Hematopoietic multipotent progenitor cell treated with erythropoietin and hydrocortisone succinate and interleukin-3 and kit ligand, for 6 days (in vitro differentiated cells): ENCODE measurements at regions not wholly inside any gene's neighbourhood (a gene's known extent, or its start where the extent isn't known, plus 50 kb on each side); places are given as distances from the start of the nearest gene placed in this dataset.
"Not testable (repeated sequence)": the region's sequence is repeated elsewhere in the genome, so short reads cannot be mapped to it uniquely, and the experiment has no call there.

ENCODE experiments used
- DNase-seq: peaks from one replicate; pipeline ENCODE4 v3.0.0-alpha.2; 2015

DNA sequence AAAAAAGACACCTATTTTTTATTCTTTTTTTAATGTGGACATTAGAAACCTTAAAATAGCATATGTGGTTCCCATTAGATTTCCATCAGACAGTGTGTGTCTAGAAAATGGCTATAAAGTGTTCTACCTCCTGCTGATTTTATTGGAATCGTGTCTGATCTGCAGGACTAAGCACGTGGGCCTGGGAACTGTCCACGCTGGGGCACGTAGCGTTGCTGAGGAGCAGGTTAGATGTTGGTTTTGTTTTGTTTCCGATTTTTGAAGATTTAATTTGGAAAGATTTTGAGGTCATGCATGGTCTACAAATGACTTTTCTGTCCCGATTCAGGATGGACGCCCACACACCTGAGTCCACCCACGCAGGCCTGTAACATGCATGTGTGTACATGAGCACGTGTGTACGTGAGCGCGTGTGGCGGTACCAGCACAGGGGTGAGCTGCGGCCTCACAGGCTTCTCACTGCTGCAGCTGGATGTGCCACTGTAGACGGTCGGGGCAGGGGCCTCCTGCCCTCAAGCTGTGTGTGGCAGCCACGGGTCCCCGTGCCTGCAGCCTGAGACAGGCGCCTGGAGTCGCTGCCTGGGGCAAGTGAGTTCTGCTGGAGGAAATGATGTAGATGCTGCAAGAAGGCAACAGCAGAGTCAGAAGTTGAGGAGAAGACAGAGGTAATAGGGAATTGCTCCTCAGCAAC is 99.7 kb upstream of the CTDP1 start:
- no peak for DNase-seq

DNA sequence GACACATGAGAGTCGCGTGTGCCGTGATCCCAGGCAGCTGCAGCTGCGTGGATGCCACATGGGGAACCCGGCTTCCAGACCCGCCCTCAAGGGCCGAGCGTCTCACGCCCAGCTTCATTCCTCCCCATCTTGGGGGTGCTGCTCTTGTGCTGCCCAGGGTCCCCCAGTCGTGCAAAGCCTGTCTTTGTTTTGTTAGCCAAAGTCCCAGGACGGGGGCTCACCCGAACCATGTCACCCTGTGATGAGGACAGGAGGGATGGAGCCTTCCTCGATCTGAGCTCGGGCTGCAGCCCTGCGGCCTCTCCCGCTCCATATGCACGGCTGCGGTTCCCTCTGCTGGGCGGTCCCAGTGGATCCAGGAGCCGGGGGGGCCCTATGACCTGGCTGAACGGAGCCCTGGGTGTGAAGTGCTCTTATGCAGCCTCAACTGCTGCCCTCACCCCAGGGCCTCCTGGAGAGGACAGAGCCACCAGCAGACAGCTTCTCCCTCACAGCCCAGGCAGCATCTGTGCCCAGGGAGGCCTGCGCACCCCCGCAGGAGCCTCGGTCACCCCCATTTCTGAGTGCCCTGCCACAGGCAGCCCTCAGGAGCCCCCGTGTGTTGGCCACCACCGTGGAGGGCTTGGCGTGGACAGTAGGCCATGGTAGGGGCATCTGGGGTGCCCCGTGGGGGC is 99.0 kb upstream of the CTDP1 start:
- DNase-seq = no peak

DNA sequence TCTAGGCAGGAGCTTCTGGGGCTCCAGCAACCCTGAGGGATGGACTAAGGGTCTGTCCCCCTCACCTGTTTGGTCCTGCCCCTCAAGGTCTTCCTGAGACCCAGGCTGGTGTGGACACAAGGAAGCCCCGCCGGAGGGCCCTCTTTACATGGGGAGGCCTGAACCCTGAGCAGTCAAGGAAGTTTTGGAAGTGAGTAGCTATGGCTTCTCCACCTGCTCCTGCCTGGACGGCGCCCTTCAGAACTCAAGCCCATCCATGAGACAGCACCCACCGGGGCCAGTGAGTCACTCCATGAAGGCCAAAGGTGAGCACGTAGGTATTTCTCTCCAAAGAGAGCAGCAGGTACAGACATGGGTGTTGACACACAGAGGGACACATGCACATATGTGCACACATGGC is 98.2 kb upstream of the CTDP1 start:
- DNase-seq = no peak

DNA sequence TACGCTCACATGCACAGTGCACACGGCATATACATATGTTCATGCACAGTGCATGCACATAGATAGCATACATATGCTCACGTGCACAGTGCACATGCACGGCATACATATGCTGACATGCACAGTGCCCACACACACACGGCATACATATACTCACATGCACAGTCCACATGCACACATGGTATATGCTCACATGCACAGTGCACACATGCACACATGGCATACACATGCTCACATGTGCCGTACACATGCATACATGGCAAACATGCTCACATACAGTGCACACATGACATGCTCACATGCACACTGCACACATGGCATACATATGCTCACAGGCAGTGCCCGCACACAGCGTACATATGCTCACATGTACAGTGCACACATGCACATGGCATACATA is 97.7 kb upstream of the CTDP1 start:
- DNase-seq = no peak

DNA sequence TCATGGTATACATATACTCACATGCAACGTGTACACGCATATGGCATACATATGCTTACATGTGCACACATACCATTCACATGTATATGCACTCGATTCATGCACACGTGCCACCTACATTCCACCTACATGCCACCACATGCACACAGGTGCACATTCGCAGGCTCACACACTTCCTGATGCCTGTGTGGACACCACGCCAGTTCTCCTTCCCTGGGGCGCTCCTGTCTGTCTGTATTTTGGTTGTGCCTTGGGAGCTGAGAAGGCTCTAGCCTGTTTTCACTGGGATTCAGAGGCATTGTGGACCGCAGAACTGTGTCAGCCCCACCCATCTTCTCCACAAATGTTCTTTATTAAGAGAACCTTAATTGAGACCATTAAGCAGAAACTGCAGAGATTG is 96.6 kb upstream of the CTDP1 start:
- no peak for DNase-seq

DNA sequence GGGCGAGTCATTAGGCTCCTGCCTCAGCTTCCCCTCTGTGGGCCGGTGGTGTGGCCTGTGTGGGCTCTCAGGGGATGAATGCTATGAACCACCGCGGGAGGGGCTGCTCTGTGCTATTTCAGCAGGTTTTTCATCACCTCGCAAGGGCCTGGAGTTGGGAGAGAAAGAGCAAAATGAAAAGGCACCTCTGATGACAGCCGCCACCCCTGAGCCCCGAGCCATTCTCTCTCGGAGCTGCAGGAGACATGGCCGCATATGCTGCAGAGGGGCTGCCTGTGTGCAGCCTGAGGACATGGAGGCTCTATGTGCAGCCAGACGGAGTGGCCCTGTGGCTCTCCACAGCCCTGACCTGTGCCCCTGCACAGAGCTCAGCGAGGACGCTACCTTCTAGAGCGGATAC is 96.2 kb upstream of the CTDP1 start:
- no peak for DNase-seq

DNA sequence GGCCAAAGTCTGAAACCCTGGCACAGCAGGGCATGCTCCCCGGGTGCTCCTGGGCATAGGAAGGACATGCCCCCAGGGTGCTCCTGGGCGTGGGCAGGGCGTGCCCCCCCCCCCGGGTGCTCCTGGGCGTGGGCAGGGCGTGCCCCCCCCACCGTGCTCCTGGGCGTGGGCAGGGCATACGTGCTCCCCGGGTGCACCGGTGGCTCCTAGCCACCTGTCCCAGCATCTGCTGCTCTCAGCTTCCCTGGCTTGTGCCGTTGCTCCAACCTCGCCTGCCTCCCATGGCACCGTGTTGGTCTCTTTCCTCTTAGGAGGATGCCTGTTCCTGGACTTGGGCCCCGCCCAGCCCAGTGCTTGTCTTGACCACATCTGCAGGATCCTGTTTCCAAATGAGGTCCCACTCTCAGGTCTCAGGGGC is 95.6 kb upstream of the CTDP1 start:
- DNase-seq = peak; percentile 20

DNA sequence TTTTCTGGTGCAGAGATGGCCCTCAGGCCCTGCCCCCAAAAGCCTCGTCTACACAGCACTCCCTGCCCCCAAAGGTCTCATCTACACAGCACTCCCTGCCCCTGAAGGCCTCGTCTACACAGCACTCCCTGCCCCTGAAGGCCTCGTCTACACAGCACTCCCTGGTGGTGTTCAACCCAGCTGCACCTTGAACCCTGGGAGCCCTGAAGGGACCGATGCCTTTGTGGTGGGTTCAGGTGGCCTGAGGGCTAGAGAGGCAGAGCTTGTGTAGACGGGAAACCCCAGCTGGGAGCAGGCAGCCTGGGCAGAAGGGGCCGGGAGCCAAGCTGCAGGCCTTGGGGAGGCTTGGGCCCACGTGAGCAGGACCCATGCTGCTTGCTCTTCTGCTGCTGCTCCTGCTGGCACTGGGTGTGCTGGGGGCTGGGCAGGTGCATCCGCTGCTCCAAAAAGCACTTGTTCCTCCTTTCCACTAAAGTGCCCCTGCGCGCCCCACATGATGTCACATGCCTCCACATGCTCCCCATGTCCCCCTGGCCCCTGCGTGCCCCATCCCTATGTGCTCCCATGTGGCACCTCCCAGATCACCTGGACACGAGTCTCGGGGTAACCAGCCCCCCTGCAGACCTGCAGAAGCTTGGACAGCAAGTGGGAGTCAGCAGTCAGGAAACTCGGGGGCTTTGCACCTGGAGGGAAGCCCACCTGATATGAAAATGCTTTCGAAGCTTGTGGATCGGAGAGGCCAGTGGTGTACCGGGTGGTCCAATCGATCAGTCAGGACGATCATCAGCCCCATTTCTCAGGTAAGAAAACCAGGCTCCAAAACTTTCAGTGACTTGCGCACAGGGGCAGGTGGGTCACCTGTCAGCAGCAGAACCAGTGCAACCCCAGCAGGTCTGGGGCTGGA is 94.9 kb upstream of the CTDP1 start:
- DNase-seq = no peak

DNA sequence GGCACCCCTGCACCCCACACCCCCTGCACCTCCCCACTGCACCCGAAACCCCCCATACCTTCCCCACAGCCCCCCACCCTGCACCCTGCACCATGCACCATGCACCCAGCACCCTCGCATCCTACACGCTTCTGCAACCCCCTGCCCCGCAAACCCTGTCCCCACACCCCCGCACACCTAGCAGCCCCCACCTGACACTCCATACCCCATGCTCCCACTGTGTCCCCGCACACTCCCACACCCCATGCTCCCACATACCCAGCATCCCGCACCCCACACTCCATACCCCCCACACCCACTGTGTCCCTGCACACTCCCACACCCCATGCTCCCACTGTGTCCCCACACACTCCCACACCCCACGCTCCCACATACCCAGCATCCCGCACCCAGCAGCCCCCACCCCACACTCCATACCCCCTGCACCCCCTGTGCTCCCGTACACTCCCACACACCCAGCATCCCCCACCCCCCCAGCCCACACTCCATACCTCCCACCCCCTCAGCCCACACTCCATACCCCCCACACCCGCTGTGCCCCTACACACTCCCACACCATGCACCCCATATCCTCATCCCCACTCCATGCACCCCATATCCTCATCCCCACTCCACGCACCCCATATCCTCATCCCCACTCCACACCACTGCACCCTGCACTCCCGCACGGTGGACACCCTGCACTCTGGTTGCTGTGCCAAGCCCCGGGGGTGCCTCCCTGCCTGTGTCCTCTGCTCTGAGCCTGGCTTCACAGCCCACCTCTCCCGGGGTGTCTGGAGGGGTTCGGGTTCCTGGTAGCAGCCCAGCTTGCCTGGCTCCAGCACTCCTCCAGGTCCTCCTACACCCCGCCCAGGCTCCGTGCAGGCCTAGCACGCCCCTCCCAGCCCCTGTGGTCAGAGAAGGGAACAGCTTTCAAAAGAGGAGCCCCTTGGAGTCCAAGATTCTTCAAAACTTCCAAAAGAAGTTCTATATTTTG is 93.9 kb upstream of the CTDP1 start:
- DNase-seq = peak; percentile 55

DNA sequence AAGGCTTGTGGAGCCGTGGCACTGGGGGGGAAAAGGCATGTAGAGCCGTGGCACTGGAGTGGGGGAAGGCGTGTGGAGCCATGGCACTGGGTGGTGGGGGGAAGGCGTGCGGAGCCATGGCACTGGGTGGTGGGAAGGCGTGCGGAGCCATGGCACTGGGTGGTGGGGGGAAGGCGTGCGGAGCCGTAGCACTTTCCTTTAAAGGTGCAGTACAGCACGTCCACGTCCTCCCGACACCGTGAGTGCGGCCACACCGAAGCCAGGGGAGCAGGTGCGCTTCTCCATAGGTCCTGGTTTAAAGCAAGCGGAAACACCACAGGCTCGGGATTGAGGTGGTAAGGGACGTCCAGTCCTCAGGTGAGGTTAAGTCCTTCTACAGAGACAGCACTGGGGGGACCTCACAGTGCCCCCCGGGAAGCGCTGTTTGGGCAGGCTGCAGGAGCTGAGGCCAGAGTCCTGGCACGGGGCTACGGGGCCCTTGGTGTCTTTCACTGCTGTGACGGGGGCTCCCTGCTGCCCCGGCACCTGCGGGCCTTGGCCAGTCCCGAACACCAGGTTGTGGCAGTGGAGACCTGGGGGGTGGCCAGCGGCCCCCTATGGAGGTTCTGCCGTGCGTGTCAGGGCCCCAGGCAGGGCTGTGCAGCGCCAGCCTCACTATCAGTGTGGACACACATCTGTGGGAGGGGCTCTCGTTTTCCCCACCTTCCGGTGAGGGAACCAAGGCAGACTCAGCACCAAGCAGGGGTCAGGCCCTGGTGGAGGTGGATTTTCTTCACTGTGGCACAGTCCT is 93.0 kb upstream of the CTDP1 start:
- peak; percentile 50 for DNase-seq

DNA sequence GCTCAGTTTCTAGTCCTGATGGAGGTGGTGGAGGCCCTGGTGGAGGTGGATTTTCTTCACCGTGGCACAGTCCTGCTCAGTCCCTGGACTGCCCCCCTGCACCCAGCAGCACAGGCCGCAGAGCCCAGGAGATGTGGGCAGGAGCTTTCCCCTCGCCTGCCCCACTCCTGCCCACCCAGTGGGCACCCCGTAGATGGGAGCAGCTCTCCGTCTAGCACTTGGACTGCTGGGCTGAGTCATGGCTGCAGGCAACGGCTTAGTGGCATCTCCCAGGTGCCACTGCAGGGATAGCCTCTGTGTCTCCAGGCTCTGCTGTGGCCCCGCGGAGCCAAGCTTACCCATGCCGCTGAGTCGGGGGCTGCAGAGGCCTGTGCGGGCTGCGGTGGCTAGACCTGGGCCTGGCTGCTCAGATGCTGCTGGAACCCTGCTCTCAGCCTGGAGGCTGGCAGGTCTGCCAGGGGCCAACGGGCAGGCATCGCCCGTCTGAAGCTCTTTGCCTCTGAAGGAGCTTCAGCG is 92.3 kb upstream of the CTDP1 start:
- no peak for DNase-seq

DNA sequence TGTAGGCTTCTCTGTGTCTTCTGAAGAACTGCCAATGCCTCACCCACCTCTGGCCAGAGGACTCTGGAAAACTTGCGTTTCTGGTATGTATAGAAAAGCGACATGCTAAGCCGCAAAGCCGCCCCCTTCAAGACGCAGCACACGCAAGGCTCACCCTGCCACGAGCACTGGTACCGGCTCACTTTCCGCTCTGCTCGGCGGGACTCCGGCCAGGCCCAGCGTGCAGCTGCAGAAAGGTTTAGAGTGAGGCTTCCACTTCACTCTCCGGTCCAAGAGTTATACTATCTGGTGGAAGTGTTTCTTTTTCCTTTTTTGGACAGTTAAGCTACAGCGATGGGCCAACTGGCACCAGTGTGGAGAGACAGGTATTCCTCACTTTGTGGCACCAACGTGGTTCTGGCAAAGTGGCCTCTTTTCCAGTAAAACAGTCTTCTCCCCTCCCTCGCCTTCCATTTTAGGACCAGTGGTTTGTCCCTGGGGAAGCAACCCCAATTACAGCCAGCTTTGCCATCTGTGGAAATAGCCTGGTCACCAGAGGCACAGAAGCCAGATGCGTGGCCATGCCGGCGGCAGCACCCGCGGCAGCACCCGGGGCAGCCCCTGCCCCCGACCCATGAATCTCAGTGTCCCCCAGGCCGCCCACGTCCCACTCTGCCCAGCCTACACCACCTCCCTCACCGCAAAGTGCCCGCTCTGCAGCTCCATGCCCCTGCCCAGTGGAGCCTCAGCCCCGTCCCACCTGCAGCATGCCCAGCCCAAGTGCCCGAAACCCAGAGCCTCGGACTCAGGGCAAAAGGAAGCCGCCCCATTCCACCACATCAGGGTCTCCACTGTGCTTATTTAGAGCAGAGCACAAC is 91.6 kb upstream of the CTDP1 start:
- no peak for DNase-seq

DNA sequence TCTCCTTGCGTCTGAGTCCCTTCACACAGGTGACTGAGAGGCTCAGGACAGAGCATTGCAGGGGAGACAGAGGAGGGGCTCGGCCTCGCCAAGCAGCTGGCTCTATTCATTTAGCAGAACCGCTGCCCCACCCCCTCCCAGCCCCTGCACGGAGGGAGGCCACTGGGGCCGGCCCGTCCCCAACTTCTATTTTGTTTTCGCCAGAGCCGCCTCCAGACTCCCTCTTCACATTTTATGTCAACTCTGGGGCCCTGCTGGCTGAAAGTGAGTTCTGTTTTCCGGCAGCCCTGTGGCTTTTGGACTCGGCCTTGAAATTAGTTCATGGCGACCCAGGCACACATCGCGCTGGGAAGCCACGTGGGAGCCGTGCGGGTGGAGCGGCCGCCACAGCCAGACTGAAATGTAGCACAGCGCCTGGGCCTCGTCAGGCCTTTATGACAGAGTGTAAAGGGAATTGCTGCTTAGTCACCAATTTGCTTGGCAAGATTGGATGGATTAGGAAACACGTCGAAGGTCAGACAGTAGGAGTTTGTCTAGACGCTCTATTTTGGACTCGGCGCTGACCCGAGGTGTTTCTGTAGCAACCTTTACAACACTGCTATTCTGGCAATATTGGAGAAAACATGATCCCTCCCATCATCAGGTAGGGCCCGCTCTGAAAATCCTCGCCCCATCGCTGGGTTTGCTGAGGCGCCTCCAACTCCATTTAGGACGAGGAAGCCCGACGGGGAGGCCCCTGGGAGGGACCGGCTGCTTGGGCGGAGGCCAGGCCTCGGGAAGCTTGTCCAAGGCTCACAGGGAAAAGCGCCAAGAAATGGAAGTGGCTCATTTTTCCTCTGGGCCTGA is 90.7 kb upstream of the CTDP1 start:
- DNase-seq = no peak

DNA sequence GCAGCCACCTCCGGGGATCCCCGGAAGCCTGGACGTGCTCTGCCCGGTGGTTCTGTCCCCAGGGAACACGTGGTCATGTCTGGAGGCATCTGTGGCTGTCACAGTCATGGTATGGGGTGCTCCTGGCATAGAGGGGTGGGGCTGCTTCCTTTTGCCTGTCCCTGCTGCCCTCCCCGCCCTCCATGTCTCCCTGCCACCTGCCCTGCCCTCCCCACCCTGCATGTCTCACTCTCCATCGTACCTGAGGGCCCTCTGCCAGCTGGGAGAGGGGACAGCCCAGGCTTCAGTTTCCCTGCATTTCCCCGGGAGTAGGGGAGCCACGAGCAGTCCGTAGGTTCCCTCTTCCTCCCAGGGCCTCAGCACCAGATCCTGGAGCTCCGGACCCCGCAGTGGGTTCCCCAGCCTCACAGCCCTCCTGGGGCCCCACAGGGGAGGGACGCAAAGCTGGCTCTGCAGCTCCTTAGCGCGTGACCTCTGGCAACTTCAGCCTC is 90.0 kb upstream of the CTDP1 start:
- DNase-seq = no peak

DNA sequence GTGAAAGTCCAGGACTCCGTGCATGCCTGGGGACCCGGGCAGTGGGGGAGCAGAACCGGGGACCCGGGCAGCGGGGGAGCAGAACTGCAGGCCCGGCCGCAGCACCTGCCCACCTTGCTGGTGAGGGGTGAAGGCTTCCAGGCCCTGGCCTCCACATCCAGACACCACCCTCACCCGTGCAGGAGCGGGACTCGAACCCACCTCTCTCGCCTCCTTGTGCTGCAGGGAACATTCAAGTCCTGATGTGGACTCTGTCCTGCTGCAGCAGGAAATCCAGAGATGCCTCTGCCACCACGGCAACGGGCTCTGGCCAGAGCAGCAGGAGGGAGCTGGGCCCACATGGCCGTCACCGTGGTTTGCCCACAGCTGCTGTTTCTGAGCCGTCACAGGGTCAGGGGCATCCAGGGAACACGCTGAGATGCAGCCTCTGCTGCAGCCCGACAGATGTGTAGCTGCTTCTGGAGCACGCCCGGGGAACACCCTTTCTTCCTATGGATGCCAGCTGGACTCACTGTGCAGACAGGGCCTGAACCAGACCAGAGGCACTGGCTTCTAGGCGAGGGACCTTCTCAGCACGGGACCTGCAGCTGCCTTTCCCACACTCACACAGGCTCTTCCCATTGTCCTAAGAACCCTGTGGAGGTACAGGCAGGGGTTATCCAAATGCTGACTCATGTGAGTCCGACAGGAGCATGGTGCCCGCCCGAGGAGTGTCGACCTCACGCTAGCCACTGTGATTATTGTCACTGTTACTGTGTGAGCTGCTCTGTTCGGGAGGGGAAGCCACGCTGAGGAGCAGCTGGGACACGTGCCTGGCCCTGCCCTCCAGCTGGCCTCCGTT is 89.2 kb upstream of the CTDP1 start:
- no peak for DNase-seq

DNA sequence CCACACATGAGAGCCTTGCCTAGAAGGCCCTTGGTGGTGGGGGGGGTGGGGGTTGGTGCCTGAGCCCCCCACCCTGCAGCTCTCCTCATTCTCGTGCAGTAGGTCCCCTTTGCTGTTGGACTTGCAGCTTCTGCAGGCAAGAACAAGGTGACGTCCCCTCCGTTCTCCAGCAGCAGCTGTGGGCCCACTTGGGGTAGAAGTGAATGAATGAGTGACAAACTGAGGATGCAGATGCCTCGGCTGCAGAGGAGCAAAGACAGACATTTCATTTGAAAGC is 88.6 kb upstream of the CTDP1 start:
- no peak for DNase-seq

DNA sequence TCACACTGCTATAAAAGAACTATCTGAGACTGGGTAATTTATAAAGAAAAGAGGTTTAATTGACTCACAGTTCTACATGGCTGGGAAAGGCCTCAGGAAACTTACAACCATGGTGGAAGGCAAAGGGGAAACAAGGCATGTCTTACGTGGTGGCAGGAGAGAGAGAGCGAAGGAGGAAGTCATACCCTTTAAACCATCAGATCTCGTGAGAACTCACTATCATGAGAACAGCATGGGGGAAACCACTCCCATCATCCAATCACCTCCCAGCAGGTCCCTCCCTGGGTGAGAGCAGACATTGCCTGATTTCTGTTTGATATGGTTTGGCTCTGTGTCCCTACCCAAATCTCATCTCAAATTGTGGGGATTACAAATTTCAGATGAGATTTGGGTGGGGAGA is 86.9 kb upstream of the CTDP1 start:
- DNase-seq = not testable (repeated sequence)

DNA sequence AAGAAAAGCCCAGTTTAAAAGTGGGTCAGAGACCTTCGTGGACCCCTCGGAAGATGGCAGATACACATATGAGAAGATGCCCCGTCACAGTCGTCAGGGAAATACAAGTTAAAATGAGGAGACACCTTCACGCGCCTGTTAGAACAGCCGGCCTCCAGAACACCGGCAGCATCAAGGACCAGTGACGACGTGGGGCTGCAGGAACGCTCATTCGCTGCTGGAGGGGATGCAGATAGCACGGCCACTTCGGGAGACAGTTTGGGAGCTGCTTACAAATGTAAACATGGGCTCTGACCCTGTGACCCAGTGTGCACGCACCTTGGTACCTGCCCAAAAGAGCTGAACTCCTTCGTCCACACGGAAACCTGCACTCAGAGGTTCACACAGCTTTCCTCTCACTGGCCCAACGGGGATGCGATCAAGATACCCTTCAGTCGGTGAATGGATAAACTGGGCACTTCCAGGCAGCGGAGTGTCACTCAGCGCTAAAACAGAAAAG is 83.7 kb upstream of the CTDP1 start:
- DNase-seq = no peak
